ENCODE measurements at regions not wholly inside any gene's neighbourhood (a gene's known extent, or its start where the extent isn't known, plus 50 kb on each side); places are given as distances from the start of the nearest gene placed in this dataset.
"Not testable (repeated sequence)": the region's sequence is repeated elsewhere in the genome, so short reads cannot be mapped to it uniquely, and the experiment has no call there.

DNA sequence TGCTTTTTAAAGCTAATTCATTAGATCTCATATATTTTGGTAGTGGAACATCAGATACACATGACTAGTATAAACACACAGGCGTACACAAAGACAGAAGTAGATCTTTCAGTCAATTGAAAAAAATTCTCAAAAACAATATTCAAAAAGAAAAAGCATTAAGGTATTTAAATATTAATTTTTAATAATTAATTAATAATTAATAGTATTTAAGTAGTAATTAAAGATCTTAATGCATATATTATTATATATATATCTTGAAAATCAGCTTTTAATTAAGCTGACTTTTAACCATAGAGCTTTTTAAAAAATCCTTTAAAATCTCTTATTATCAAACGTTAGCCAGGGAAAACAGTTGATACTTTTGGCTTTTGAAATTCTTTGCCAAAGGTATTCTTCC is 489.4 kb upstream of the PCDH20 start:
- DNase-seq (ENCODE audit: low read depth in 3 of 3), result no peak

DNA sequence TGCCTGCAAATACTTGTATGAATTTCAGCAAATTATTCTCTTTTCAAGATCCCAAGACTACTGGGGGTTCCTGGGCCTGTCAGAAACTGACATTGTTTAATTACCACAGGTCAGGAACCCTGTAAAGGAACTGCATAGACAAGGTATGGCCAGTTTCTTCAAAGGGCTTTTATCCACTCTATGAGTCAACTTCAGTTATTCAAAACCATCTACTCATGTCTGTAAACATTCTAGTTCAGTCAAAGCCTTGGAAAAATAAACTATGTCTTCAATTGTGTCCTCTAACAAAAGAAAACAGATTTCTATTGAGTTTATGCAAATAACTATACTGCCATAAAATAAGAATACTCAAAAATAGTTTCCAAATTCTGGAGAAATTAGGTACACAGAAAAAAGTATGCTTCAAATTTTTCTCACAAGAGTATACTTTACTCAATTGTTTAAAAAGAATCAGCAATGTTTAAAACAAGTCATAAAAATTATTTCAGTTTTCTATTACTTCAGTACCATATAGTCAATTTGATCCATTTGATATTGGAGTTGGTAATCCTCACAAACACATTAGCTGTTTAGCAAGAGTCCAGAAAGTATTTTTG is 486.4 kb upstream of the PCDH20 start:
- DNase-seq (ENCODE audit: low read depth in 3 of 3), result no peak

GRCh38 chr13:61900033-61900432 is 484.4 kb upstream of the PCDH20 start:
- DNase-seq (ENCODE audit: low read depth in 3 of 3), result no peak

DNA sequence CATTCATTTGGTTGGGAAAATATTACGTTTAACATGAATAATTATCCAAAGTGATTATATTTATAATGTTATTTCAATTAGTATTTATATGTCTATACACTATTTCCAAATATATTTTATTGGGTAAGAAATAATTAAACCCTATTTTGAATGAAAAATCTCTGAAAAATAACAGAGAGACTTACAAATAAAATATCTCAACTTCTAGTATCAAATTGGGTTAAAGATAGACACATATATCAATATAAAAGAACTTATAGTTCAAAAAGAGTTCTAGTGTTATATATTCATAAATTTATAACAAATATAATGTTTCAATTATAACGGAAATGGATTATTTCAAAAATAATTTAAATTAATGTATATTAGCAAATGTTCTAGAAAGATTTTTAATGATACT is 482.6 kb upstream of the PCDH20 start:
- DNase-seq (ENCODE audit: low read depth in 3 of 3), result no peak

- DNase-seq (ENCODE audit: low read depth in 3 of 3), result no peak
These were observed 475.8 kb upstream of the PCDH20 start for GRCh38 chr13:61891401-61891800.

DNA sequence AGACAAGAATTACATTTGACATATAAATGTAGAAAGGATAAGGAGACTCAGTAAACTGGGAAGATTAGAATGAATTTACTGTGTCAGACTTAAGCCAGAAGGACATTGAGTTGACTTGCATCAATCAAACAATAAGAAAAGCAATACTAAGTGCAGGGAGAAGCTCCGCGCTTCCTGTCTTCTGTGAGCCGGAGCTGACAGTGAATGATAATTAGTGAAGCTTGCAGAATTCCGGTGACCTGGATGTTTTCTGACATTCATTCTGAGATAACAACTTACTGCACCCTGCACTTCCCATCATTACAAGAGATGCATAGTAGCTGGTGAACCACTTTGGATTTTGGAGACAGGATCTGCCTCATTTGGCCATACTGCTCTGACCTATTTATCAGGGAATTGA is 469.2 kb upstream of the PCDH20 start:
- DNase-seq (ENCODE audit: low read depth in 3 of 3), result no peak

GRCh38 chr13:61880578-61881283 is 465.1 kb upstream of the PCDH20 start:
- DNase-seq (ENCODE audit: low read depth in 3 of 3), result no peak

DNA sequence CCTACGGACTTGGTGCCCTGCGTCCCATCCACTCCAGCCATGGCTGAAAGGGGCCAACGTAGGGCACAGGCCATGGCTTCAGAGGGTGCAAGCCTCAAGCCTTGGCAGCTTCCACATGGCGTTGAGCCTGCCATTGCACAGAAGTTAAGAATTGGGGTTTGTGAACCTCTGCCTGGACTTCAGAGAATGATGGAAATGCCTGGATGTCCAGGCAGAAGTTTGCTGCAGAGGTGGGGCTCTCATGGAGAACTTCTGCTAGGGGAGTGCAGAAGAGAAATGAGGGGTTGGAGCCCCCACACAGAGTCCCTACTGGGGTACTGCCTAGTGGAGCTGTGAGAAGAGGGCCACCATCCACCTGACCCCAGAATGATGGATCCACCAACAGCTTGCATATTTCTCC is 462.9 kb upstream of the PCDH20 start:
- not testable (repeated sequence) for DNase-seq (ENCODE audit: low read depth in 3 of 3)

GRCh38 chr13:61874970-61875579 is 459.4 kb upstream of the PCDH20 start:
- DNase-seq (ENCODE audit: low read depth in 3 of 3), result no peak

- no peak for DNase-seq (ENCODE audit: low read depth in 3 of 3)
These were observed 458.1 kb upstream of the PCDH20 start for GRCh38 chr13:61873717-61874116.

GRCh38 chr13:61857198-61857597 is 441.5 kb upstream of the PCDH20 start:
- no peak for DNase-seq (ENCODE audit: low read depth in 3 of 3)

DNA sequence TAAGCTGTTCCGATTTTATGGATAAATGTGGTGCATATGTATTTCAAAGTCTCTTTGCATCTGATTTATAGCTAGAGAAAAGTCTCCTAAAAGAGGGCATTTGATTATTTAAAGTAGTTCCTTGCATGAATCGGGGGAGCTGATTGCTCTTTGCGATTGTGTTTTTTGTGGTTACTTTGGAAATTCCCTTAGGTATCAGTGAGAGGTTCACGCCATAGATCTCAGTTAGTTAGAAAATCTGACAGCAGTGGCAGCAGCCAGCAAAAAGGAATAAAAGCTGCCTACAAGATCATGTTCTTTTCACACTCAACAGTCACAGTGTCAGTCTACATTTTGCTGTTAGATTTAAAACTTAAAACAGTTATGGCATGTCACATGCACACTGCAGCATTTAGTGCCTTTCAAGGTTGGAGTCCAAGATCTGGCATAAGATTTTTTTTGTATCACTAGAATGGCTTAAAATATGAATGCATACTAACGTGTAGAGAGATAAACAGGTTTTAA is 436.5 kb upstream of the PCDH20 start:
- DNase-seq (ENCODE audit: low read depth in 3 of 3), result no peak

- no peak for DNase-seq (ENCODE audit: low read depth in 3 of 3)
These were observed 435.1 kb upstream of the PCDH20 start for GRCh38 chr13:61850794-61851193.

GRCh38 chr13:61838568-61838967 is 422.9 kb upstream of the PCDH20 start:
- DNase-seq (ENCODE audit: low read depth in 3 of 3), result no peak

GRCh38 chr13:61833228-61833627 is 417.6 kb upstream of the PCDH20 start:
- no peak for DNase-seq (ENCODE audit: low read depth in 3 of 3)

GRCh38 chr13:61831026-61831425 is 415.4 kb upstream of the PCDH20 start:
- DNase-seq (ENCODE audit: low read depth in 3 of 3), result no peak

- DNase-seq (ENCODE audit: low read depth in 3 of 3), result no peak
These were observed 414.8 kb upstream of the PCDH20 start for GRCh38 chr13:61830475-61830874.

DNA sequence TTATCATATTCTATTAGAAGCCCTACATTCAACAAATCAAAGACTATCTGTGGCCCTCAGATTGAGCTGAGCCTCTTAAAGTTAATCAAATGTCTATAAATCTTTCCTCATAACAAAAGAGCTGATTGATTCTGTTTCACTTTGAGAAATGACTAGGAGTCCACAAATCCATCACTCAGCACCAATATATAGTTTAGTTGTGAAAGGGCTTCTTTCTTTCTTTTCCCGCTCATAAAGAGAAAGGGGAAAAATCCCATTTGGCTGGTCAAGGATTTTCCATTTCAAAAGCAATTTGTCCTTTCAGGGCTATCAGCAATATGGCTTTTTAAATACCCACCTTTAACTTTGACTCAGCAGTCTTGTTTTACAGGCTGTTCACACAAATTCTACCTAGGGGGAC is 408.5 kb upstream of the PCDH20 start:
- no peak for DNase-seq (ENCODE audit: low read depth in 3 of 3)

- DNase-seq (ENCODE audit: low read depth in 3 of 3), result no peak
These were observed 396.6 kb upstream of the PCDH20 start for GRCh38 chr13:61812286-61812685.

GRCh38 chr13:61810065-61810464 is 394.4 kb upstream of the PCDH20 start:
- no peak for DNase-seq (ENCODE audit: low read depth in 3 of 3)

- no peak for DNase-seq (ENCODE audit: low read depth in 3 of 3)
These were observed 381.7 kb upstream of the PCDH20 start for GRCh38 chr13:61797397-61797796.

DNA sequence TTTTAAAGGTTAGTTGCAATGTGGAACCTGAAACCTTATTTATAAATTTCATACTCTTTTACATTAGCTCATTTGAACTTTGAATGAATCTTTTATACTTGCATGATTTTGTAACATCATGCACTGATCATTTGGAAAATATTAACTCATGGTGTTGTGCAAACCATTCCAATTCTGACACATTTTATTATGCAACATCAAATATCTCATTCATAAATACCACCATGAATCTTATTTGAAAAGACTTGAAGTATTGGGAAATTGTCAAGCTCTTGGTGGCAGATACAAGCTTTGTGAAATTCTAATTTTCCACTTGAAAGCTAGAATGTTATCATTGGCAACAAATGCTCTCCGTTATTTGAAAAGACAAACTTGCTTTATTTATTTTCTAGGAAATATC is 379.9 kb upstream of the PCDH20 start:
- no peak for DNase-seq (ENCODE audit: low read depth in 3 of 3)

GRCh38 chr13:61779456-61779855 is 363.8 kb upstream of the PCDH20 start:
- no peak for DNase-seq (ENCODE audit: low read depth in 3 of 3)
